ENCODE measurements at regions not wholly inside any gene's neighbourhood (a gene's known extent, or its start where the extent isn't known, plus 50 kb on each side); places are given as distances from the start of the nearest gene placed in this dataset.

GRCh38 chr5:173774271-173774761, 113.8 kb upstream of the CPEB4 start:
- Histone ChIP-seq H3K4me1 (peaks cover 0 to 3% of the 10 kb centered on the region in 2 donors), H3K4me3 (no peak overlapping the region), H3K27ac (peak overlapping the region in 1 of 2 donors; percentile 37), H3K27me3 (no peaks in the 10 kb centered on the region), H3K9me3 (no peaks in the 10 kb centered on the region), H3K36me3 (no peaks in the 10 kb centered on the region)
- TF ChIP-seq CTCF (IDR thresholded peaks at IDR 0.05), result no peak
- DNase-seq (ENCODE audit: low spot score), result no peak

DNA sequence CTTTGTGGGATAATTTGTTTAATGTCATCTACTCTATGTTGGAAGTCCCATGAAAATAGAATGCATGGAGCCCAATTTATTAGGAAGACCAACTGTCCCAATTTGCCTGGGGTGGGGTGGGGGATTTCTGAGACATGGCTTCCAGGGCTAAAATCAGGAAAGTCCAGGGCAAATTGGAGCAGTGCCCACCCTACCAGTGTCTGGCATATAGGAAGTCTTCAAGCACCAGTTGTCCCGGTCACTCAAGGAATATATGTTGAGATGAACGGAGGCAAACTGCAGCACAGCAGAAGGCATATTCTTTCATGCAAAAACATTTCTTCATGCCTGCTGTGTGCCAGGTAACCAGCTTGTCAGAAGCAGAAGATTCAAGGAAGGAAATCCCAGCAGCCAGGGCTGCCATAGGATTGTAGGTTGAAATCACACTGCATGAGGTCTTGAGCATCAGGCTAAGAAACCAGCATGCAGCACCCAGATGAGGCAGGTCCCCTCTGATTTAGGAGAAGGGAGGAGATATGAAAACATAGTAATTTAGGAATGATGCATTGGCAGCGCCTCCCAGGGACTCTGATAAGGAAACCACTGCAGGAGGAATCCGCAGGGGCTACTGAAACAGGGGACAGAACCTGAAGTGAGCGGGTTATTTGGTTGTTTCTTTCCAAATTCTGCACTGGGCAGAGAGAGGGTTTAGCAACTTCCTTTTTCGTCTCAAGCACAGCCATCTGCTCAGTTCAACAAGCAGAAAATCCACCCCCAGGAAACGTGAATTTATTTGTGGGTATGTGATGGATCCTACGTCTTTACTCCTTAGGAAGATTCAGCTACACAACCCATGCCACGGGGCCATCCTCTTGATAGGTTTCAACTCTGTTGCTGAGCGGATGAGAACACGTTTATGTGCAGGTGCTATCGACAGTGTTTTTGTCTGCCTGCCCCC, 112.6 kb upstream of the CPEB4 start:
- no peak for DNase-seq (ENCODE audit: low spot score)
- H3K27me3 ChIP-seq, result no peaks in the 10 kb centered on the region
- H3K36me3 ChIP-seq, result no peaks in the 10 kb centered on the region
- H3K4me3 ChIP-seq, result no peak overlapping the region
- H3K27ac ChIP-seq, result no peak overlapping the region
- H3K4me1 ChIP-seq, result peaks cover 0 to 3% of the 10 kb centered on the region in 2 donors
- TF ChIP-seq CTCF (IDR thresholded peaks at IDR 0.05), result no peak
- no peaks in the 10 kb centered on the region for H3K9me3 ChIP-seq

- Histone ChIP-seq H3K36me3 (no peaks in the 10 kb centered on the region), H3K27me3 (no peaks in the 10 kb centered on the region), H3K27ac (no peak overlapping the region), H3K4me1 (peaks cover 0 to 15% of the 10 kb centered on the region in 2 donors), H3K9me3 (no peaks in the 10 kb centered on the region), H3K4me3 (no peak overlapping the region)
- no peak for TF ChIP-seq CTCF (IDR thresholded peaks at IDR 0.05)
- no peak for DNase-seq (ENCODE audit: low spot score)
Observed at GRCh38 chr5:173777149-173777548, 111.0 kb upstream of the CPEB4 start.

- no peak overlapping the region for H3K27ac ChIP-seq
- H3K4me1 ChIP-seq, result peaks cover 0 to 20% of the 10 kb centered on the region in 2 donors
- no peak overlapping the region for H3K4me3 ChIP-seq
- no peaks in the 10 kb centered on the region for H3K36me3 ChIP-seq
- no peak for TF ChIP-seq CTCF (IDR thresholded peaks at IDR 0.05)
- no peaks in the 10 kb centered on the region for H3K27me3 ChIP-seq
- H3K9me3 ChIP-seq, result no peaks in the 10 kb centered on the region
- no peak for DNase-seq (ENCODE audit: low spot score)
Observed at GRCh38 chr5:173777674-173778073, 110.5 kb upstream of the CPEB4 start.

GRCh38 chr5:173778152-173778782, 109.9 kb upstream of the CPEB4 start:
- Histone ChIP-seq H3K4me1 (peaks cover 0 to 22% of the 10 kb centered on the region in 2 donors), H3K4me3 (no peak overlapping the region), H3K27me3 (no peaks in the 10 kb centered on the region), H3K27ac (no peak overlapping the region), H3K9me3 (no peaks in the 10 kb centered on the region), H3K36me3 (no peaks in the 10 kb centered on the region)
- no peak for TF ChIP-seq CTCF (IDR thresholded peaks at IDR 0.05)
- no peak for DNase-seq (ENCODE audit: low spot score)

All from right atrium auricular region (tissue), 2 donors.